NCI-H2107 treated with DMSO at 0.1 percent for 48 hours (cell line): ENCODE measurements at regions not wholly inside any gene's neighbourhood (a gene's known extent, or its start where the extent isn't known, plus 50 kb on each side); places are given as distances from the start of the nearest gene placed in this dataset.

Experiments
- DNase-seq: peaks from one replicate; lab custom pipeline; 2025; ENCODE audit not compliant: unreplicated experiment; lab: John Stamatoyannopoulos, UW

DNA sequence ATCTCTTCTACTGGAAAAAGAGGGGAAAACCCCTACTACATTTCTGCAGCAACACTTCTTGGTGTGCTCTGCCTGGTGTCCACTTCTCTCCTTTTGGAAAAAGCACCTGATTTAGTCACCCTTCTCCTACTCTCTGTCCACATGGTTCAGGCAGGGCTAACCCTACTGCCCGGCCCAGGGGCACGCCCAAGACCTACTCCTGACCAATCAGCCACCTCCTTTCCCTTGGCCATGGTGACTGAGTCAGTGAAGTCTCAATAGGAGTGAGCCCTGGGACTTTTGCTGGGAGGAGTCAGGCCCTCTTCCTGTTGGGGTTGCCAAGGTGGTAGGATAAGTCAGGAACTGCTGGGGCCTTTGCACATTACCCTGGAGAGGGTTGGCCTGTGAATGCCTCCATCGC, 52.5 kb upstream of the MYL2 start:
- DNase-seq: no peak

DNA sequence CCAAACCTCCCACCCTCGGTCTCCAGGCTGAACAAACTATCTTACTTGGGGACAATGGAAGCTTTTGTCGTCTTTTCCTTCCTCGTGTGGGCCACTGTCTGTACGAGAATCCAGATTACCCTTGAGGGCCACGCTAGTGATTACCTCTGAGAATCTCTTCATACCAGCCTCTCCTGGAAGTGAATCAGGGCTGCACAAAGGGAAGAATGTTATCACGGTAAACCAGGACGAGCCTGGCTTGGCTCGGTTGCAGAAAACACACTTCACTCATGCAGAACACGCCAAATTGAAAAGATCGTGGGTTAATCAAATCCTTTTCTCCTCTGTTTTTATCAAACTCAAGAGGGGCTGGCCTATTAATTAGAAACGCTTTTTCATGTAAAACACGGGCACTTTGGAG, 51.6 kb upstream of the MYL2 start:
- no peak for DNase-seq

DNA sequence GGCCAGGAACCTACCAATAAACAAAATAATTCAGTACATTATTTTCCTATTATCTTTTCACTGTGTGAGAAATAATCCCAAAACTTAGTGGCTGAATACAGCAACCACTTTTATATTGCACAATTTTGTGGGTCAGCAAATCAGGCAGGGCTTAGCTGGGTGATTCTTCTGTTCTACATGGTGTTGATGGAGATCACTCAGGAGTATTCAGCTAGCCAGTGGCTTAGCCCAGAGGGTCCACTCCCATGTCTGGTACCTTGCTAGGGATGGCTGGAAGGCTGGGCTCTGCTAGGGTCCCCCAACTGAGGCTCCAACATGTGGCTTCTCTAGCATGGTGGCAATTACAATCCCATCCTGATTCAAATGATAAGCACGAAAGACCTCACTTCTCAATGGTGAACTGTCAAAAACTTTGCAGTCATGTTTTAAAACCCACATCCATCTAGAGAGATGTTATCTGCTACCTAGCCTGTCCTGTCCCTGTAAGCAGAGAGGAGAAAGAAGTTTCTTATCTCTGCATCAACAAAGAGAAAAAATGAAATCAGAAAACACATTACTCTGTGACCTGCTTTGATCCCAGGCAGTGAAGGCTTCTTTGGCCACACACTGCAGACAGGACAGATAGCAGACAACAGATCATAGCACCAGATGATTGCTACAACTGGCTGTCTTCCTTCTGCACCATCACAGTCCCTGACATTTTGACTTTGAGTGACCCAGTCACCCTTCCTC, 51.0 kb upstream of the MYL2 start:
- DNase-seq: no peak
